Left ventricle myocardium superior (tissue), 1 donor: ENCODE measurements at regions not wholly inside any gene's neighbourhood (a gene's known extent, or its start where the extent isn't known, plus 50 kb on each side); places are given as distances from the start of the nearest gene placed in this dataset.
"Not testable (repeated sequence)": the region's sequence is repeated elsewhere in the genome, so short reads cannot be mapped to it uniquely, and the experiment has no call there.

ENCODE experiments used
- ATAC-seq: fragments of 200-7000 bp; cut with Tn5 transposase; one replicate; pipeline ENCODE4 v1.9.1; 2020; ENCODE audit warnings: mild to moderate bottlenecking, moderate library complexity
- DNase-seq: peaks from one replicate; pipeline ENCODE4 v3.0.0-alpha.2; 2020
- intact Hi-C: fragments of 100-400 bp; cut with micrococcal nuclease; formaldehyde crosslinking; loops from one replicate; pipeline ENCODE4 v1.11.0; 2022
- donor health status: DM: no; HTN: yes; CAD: no; lungs with severe emphysema.

DNA sequence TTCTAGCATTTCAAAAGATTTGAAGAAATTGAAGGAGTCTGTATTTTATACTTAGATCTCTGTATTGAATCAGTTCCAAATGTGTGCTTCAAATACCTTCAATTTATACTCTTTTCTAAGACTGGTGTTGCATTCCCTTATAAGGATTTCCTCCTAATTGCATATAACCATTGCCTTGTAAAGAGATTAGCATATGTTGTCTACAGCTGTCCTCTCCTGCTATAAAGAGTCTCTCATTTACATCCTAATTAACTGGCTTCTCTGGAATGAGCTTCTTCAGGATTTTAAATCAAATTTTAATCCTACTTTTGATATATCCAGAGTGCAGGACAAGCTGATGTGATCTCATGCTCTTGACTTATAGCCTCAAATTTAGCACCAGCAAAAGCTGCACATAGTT, 957.3 kb downstream of the XPNPEP1 start:
- DNase-seq (no peak), ATAC-seq (no peak)
- intact Hi-C loops: no loop called here

DNA sequence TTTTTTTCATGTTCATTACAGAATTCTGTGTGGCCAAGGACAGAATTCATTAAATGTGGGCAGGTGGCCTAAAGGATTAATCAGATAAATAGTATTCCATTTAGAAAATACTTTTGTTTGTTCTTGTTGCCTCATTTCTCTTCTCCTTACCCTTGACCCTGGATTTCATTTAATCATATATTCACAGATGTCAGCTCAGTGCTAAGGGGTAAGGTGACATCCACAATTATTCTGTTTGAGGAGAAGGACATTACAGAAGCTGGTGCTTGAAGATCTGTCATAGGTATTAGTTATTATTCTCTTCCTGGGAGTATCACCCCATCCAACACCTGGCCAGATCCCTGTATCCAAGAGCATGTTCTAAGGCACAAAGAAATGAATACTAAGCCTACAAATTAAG, 961.1 kb downstream of the XPNPEP1 start:
- intact Hi-C loops: no loop called here
- ATAC-seq: no peak
- no peak for DNase-seq

DNA sequence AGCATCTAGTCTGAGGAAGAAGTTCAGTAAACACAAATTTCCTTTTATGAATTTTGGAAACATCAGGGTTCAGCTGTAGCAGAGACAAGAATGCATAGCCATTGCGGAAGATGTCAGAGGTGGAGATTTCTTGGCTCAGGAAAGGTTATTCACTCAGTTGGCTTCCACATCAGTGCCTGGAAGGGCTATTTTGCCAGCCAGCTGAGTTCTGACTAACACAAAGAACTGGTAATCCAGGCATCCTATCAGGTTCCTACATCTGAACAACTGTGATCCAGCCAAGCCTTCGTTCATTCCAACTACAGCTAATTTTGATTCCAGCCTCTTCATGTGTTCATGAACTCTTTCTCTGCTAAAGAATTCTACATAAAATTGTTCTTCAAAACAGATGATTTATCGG, 965.6 kb downstream of the XPNPEP1 start:
- intact Hi-C loops: no loop called here
- no peak for DNase-seq
- no peak for ATAC-seq

DNA sequence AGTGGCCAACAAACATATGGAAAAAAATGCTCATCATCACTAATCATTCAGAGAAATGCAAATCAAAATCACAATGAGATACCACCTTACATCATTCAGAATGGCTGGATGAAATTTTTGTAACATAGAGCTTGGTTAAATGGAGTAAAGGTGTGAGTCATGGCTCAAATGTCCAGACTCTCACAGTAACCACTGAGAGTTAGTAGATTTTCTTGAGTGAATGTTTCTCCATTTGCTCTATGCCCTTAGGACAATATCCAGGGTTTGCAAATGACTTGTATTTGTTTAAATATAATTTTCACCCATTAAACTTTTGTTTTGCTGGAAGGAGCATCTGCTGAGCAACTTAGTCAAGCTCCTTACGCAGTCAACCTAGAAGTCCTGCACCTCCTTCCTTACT, 967.2 kb downstream of the XPNPEP1 start:
- intact Hi-C loops: no loop called here
- DNase-seq (no peak), ATAC-seq (no peak)

DNA sequence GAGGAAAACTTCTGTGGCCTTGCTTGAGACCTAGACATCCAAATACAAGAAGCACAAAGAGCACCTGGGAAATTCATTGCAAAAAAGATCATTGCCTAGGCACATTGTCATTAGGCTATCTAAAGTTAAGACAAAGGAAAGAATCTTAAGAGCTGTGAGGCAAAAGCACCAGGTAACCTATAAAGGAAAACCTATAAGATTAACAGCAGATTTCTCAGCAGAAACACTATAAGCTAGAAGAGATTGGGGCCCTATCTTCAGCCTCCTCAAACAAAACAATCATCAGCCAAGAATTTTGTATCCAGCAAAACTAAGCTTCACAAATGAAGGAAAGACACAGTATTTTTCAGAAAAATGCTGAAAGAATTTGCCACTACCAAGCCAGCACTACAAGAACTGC, 1003.3 kb downstream of the XPNPEP1 start:
- ATAC-seq, intact Hi-C loops, DNase-seq: not testable (repeated sequence)

DNA sequence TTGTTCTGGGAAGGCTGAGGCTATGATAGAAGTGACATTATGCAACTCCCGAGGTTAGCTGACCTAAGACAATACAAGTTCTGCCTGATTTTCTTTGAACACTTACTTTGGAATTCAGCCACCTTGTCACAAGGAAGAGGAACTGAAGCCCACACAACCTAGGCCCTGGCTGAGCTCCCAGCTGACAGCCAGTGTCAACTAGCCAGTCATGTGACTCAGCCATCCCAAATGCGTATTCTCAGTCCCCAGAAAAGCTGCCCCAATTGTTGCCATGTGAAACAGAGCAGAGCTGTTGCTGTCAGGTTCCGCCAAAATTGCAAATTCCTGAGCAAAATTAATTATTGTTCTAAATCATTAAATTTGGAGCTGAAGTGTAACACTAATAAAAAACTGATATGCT, 1010.0 kb downstream of the XPNPEP1 start:
- no peak for ATAC-seq
- no peak for DNase-seq
- intact Hi-C loops: no loop called here

DNA sequence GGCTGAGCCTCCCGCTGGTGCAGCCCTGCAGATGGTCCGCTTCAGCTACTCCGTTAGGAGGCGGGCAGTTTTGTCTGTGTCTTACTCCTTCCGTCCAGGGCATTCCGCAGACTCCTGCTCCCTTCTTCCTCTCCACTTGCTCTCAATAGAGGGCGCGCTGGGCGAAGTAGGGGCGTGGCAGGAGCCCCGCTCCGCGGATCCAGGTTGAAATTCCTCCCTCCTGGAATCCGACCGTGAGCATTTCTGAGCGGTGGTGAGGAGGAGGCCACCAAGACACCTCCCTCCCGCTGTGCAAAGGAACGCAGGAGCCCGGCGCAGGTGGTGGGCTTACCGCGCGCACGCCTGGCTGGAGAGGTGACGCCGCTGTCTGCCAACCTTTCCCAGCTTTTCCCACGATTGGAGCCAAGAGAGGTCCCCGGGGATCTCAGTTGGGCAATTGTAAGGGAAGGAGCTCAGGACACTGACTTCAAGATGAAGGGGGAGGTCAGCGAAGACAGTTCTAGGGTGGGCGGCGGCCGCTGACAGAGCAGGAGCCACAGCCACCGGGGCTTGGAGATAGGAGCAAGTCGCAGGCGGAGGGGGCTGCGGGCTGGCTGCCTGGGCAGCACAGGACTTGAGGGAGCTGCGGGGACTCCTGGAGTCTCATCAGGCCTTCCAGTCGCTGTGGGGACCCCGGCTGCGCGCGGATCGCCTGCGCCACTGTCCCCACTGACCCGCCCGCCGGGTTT, 1011.3 kb downstream of the XPNPEP1 start:
- DNase-seq (peak; percentile 57), ATAC-seq (peak; percentile 80)
- intact Hi-C loops: no loop called here

DNA sequence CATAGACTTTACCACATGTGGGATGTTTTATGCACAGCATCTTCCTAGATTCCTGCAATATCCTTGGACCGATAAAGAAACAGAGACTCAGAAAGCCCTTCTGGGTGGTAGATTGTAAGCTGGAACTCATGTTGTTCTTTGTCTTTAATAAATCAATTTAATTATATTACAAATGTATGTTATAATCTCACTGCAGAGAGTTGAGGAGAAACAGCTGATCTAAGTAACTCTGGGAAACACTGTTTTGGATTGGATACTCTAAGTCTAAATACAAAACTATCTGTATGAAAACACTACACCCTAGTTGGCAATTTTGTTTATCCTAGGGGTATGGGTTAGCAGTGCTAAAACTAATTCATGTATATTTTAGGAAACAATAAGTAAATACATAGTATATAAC, 1015.2 kb downstream of the XPNPEP1 start:
- DNase-seq (no peak), ATAC-seq (no peak)
- intact Hi-C loops: no loop called here

DNA sequence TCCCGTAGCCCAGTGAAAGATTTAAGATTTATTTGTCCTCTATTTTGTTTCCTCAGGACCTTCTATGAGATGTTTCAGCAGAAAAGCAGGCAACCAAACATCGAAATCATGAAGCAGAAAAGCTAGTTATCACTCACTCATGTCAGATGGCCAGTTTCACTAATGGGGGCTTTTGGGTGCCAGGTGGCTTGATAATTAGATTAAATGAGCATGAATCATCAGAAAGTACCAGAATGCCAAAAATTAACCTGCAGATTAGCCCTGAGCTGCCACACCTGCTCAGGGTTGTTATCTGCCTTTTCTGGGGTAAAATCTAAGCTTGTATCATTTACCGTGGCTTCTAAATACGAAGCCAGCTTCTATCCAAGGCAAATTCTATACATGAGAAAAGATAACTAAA, 1017.5 kb downstream of the XPNPEP1 start:
- intact Hi-C loops: no loop called here
- ATAC-seq (no peak), DNase-seq (no peak)

DNA sequence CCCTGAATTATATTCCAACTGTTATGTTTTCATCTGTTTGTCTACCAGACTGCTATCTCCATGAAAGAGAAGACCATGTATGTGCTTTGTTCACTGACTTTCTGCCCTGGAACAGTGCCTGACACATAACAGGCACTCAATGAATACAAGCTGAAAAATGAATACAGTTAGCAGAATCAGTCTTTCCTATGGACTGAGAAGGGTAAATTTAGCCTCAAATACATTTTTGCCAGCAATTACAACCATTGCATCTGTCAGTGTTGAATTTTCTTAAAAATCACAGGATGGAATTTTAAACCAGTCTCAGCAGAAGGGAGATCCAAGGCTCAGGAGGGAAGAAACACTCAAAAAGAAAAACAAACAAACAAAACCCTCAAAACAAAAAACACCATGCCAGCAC, 1018.1 kb downstream of the XPNPEP1 start:
- DNase-seq (no peak), ATAC-seq (no peak)
- intact Hi-C loops: no loop called here

DNA sequence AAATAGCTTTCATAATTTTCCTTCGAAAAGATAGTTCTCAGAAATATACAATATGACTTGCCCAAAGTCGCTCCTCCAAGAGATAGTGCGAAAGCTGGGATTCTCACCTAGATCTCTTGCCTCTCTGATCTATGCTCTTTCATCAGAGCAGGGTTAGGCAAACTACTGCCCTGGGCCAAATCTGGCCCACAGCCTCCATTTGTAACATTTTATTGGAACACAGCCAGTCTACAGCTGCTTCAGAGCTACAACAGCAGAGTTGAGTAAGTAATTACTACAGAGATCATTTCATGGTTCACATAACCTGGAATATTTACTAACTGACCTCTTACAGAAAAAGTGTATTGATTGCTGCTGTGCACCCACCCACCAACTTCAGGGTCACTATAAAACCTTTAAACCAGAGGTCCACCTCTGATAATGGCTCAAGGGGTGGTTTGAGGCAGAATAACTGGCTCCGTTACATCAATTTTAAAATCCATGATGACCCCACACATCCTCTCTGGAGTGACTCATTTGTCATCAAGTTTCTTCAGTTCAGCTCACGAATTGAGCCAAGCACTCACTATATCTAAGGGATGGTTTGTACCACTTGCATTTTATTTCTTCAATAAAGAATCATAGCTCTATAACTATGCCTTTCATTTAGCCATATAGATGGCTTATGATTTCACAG, 1019.0 kb downstream of the XPNPEP1 start:
- ATAC-seq: peak; percentile 71
- no peak for DNase-seq
- intact Hi-C loops: no loop called here

DNA sequence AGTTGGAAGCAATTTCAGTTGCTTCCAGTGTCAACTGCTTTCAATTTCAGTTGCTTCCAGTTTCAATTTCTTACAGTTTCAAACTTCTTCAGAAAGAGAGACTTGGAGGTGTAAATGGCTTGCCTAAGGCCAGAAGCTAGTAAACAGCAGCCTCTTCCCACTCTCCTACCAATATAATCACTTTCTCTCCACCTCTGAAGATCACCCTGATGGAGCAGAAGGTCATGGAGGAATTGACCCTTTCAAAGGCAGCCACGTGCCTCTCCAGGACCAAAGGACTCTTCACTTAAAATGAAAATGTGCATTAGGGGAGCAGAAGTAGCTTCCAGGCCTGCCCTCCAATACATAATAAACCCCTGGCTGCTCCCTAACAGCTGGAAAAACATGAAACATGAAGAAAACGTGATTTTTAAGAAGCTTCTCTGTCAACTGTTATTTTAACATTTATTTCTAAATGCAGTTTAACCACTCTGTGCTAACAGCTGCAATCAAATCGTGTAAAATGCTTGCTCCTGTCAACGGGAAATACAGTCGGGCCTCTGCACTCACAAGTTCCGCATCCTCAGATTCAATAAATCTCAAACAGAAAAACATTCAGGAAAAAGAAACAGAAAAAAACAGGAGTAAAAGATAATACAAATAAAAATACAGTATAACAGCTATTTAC, 1020.6 kb downstream of the XPNPEP1 start:
- intact Hi-C loops: no loop called here
- ATAC-seq (no peak), DNase-seq (no peak)

DNA sequence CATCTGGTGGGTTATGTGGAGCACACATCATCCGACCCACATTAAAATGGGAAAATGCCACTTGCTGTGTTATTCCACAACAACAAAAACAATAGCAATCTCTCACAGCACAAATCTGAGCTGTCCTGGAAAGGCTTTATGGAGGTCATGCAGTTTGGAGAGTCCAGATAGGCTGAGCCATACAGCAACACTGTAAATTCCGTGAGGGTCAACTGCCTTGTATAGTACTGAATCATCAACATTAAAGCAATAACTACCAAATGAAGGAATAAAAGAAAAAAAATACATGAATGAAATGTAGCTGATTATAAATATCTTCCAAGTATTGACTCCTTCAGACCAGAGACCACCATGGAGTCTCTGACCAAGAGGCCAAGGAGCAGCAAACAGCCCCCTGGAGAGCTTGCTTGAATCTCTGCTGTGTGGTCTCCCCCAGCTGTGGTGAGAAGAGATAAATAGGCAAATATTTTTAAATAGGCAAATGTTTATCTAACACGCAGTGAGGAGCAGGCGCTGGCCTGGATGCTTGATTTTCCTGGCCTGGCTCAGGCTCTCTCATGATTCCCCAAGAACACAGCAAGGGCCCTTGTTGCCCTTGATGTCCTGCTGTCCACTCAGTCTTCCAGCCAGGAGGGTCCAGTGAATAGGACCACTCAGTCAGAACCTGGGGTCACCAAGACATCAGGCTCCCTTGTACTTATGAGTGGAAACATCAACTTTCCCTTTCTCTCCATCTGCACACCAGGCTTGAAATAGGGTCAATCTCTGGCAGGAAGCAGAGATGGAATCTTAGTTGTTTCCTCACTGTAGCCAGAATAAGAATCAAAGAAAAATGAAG, 1021.3 kb downstream of the XPNPEP1 start:
- intact Hi-C loops: no loop called here
- DNase-seq (no peak), ATAC-seq (no peak)

DNA sequence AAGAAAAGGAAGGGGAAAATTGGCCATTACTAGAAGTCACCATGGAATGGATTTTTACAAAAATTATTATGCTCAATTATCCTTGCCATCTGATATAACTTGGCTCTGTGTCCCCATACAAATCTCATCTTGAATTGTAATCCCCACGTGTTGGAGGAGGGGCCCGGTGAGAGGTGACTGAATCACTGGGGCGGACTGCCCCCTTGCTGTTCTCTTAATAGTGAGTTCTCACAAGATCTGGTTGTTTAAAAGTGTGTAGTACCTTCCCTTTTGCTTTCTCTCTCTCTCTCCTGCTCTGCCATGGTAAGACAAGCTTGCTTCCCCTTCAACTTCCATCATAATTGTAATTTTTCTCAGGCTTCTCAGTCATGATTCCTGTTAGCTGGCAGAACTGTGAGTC, 1023.6 kb downstream of the XPNPEP1 start:
- intact Hi-C loops: loop anchor here (5.0 kb wide), 1 partner anchor 118 kb away; no protein-coding TSS in a partner anchor
- no peak for DNase-seq
- ATAC-seq: no peak

DNA sequence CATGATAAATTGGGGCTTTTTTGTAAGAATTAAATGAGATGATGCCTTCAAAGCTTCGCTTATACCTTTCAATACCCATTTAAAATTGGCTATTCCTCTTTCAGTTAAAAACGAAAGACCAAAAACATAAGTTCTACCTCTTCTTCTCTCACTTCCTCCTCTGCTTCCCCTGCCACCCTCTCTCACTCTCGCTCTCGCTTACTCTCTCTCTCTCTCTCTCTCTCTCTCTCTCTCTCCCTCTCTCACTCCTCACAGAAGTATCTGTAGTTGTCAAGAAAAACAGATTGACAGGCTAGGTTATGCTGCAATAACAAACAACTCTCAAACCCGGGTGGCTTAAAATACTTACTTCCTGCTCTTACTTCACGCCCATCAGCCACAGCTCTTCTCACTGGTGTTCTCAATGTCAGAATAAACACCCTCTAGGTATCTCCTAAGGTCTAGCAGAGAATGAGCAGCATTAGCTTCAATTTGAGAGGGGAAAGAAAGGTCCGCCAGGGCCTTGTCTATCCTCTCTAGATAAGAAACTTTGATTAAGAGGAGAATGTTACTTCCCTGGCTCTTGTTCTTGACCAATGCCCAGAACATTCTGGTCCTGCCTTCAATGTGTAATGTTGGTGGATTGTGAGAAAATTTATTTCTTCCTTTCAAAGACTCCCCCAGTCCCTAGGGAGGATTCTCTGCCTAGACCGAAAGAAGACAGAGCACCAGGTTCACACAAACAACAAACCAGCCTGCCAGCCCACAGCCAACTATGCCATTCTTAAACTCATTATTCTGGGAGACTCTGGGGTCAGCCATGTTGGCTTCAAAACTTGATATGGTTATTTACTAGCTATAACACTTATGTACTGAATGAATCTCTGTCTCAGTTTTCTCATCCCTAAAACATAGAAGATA, 1028.7 kb downstream of the XPNPEP1 start:
- intact Hi-C loops: loop anchor here (5.0 kb wide), 1 partner anchor 123 kb away; no protein-coding TSS in a partner anchor
- DNase-seq (no peak), ATAC-seq (no peak)

DNA sequence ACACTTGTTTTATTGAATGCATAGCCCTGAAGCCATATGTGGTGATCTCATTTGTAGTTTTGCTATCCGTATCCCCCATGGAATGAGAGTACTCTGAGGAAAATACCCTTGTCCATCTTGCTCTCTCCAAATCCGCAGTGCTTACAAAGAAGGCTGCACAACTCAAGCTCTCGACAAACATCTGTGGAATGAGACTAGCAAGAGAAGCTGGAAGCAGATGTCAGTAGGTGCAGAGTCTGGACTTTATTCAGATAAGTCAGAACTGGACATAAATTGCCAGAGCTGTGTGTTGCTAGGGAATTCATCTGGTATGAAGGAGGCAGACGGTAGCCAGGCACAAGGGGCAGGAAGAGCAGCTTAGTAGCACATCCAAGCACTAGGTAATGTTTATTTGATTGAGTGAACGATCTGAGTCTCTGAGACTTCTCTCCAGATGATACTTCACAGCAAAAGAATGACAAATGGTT, 1046.2 kb downstream of the XPNPEP1 start:
- no peak for ATAC-seq
- intact Hi-C loops: no loop called here

DNA sequence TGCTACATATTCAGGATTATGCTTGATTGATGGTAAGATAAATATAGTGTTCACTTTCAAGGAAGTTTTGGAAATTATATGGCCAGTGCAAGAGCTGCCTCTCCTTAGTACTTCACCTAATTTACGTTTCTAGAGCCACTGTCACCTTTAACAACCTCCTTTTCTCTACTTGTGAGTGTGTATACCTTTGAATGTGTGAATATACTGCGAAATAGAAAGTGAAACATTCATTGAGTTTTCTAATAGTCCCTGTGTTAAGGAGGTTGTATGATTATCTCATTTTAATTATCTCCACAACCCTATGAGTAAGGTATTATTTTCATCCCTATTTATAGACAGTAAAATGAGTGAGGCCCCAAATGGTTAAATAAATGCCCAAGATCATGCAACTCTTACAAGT, 1050.5 kb downstream of the XPNPEP1 start:
- intact Hi-C loops: no loop called here
- no peak for DNase-seq
- no peak for ATAC-seq

More for the DNA sequence above, 1046.2 kb downstream of the XPNPEP1 start:
- no peak for DNase-seq

DNA sequence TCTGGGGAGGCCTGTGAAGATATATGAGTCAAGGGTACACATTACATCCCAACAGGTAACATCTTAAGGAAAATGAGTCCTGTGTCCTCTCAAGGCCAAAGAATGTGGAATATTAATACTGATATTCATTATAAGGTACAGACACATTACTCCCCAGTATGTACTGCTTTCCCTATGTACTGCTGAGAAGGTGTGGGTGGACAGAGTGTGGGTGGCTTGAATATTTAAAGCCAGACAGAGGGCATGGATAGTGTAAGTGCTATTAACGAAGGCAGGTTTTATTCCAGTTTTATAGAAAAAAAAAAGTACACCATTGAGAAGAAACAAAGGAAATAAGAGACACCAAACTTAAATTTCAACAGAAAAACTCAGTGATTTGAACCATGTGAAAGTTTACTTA, 1054.4 kb downstream of the XPNPEP1 start:
- no peak for ATAC-seq
- DNase-seq: no peak
- intact Hi-C loops: no loop called here
